ENCODE measurements at regions not wholly inside any gene's neighbourhood (a gene's known extent, or its start where the extent isn't known, plus 50 kb on each side); places are given as distances from the start of the nearest gene placed in this dataset.

GRCh38 chr3:64859625-64860535 lies 172.1 kb upstream of the ADAMTS9 start:
- TF ChIP-seq CTCF (IDR thresholded peaks at IDR 0.05; ENCODE audit: low read depth) = no peak

- TF ChIP-seq CTCF (IDR thresholded peaks at IDR 0.05; ENCODE audit: low read depth) = no peak
These were observed 169.2 kb upstream of the ADAMTS9 start for GRCh38 chr3:64856977-64857516.

- TF ChIP-seq CTCF (IDR thresholded peaks at IDR 0.05; ENCODE audit: low read depth) = no peak
These were observed 168.3 kb upstream of the ADAMTS9 start for GRCh38 chr3:64856106-64856505.

- TF ChIP-seq CTCF (IDR thresholded peaks at IDR 0.05; ENCODE audit: low read depth) = no peak
These were observed 165.7 kb upstream of the ADAMTS9 start for GRCh38 chr3:64853456-64853855.

GRCh38 chr3:64852738-64853137 lies 164.9 kb upstream of the ADAMTS9 start:
- TF ChIP-seq CTCF (IDR thresholded peaks at IDR 0.05; ENCODE audit: low read depth) = no peak

GRCh38 chr3:64848822-64849221 lies 161.0 kb upstream of the ADAMTS9 start:
- TF ChIP-seq CTCF (IDR thresholded peaks at IDR 0.05; ENCODE audit: low read depth) = no peak

GRCh38 chr3:64848127-64848800 lies 160.5 kb upstream of the ADAMTS9 start:
- no peak for TF ChIP-seq CTCF (IDR thresholded peaks at IDR 0.05; ENCODE audit: low read depth)

All from subcutaneous adipose tissue (tissue), 1 donor.